ENCODE measurements at regions not wholly inside any gene's neighbourhood (a gene's known extent, or its start where the extent isn't known, plus 50 kb on each side); places are given as distances from the start of the nearest gene placed in this dataset.

- in situ Hi-C loops (cut with MboI), result no loop called here
- CTCF ChIA-PET (ENCODE audit: low intra/inter-chr PET ratio), result no interaction called here
- Histone ChIP-seq H3K27me3 (ENCODE audit: control insufficient read depth in 2 of 2, insufficient read depth in 2 of 2, low read length in 2 of 2) (no peaks in the 10 kb centered on the region), H3K36me3 (ENCODE audit: control insufficient read depth, insufficient read depth, low read length) (no peaks in the 10 kb centered on the region), H3K9ac (ENCODE audit: insufficient read depth in 1 of 2, low read depth in 2 of 2, low read length in 2 of 2) (no peak overlapping the region), H2AFZ (ENCODE audit: low read depth, low read length) (no peak overlapping the region), H3K4me3 (no peak overlapping the region), H3K27ac (ENCODE audit: extremely low read depth, low read depth, low read length) (no peak overlapping the region), H3K9me1 (ENCODE audit: control insufficient read depth, insufficient read depth, low read length) (no peaks in the 10 kb centered on the region), H3K9me3 (replicated peaks; ENCODE audit: control insufficient read depth, insufficient read depth, low read depth, low read length) (0 out of 2 replicates have a peak, but pooled peaks cover 1% of the 10 kb centered on the region), H4K20me1 (replicated peaks; ENCODE audit: control insufficient read depth, insufficient read depth, low read length) (no peaks in the 10 kb centered on the region), H3K4me2 (ENCODE audit: insufficient read depth, low read length) (no peak overlapping the region), H3K79me2 (ENCODE audit: control insufficient read depth, insufficient read depth, low read length) (no peaks in the 10 kb centered on the region), H3K4me1 (replicated peaks in 1 of 2; ENCODE audit: control insufficient read depth in 2 of 2, insufficient read depth in 2 of 2, low read length in 2 of 2) (no peaks in the 10 kb centered on the region)
- intact Hi-C loops (cut with micrococcal nuclease), result no loop called here
- FAIRE-seq (no peak), ATAC-seq (no peak), DNase-seq (ENCODE audit: extremely low read depth in 1 of 4, low spot score in 3 of 4) (no peak)
- BruUV-seq (replicated peaks), result no TSS peak
- WGBS (ENCODE audit: insufficient coverage, low coverage, missing lambda C conversion rate), result 0% methylated on average over 2 of the region's 2 CpGs
- POLR2A ChIA-PET, result no interaction called here
- TF ChIP-seq ELF1 (tag; IDR thresholded peaks at IDR 0.05), result no peak
- TF ChIP-seq CUX1 (CRISPR knock-in tag; IDR thresholded peaks at IDR 0.05), result no peak
- no peak for TF ChIP-seq ZNF316 (IDR thresholded peaks at IDR 0.05)
- TF ChIP-seq ZBTB9 (CRISPR knock-in tag; IDR thresholded peaks at IDR 0.05), result no peak
- TF ChIP-seq TSHZ1 (CRISPR knock-in tag; IDR thresholded peaks at IDR 0.05), result no peak
- TF ChIP-seq RHOXF2B (CRISPR knock-in tag; conservative IDR thresholded peaks at IDR 0.05), result no peak
- TF ChIP-seq CEBPZ (IDR thresholded peaks at IDR 0.05; ENCODE audit: borderline replicate concordance, low read depth, low read length), result no peak
- TF ChIP-seq U2AF2 (optimal IDR thresholded peaks at IDR 0.05; ENCODE audit: low read depth, low read length), result no peak
- no peak for TF ChIP-seq ETV5 (CRISPR knock-in tag; IDR thresholded peaks at IDR 0.05; ENCODE audit: low read depth)
- TF ChIP-seq MEIS2 (IDR thresholded peaks at IDR 0.05; ENCODE audit: partially characterized antibody), result no peak
Observed at GRCh38 chr4:130025701-130026100, 929.7 kb downstream of the C4orf33 start.
